ENCODE measurements at regions not wholly inside any gene's neighbourhood (a gene's known extent, or its start where the extent isn't known, plus 50 kb on each side); places are given as distances from the start of the nearest gene placed in this dataset.

GRCh38 chr1:55692726-55693125, 477.6 kb upstream of the USP24 start:
- TF ChIP-seq, protein P1, sequence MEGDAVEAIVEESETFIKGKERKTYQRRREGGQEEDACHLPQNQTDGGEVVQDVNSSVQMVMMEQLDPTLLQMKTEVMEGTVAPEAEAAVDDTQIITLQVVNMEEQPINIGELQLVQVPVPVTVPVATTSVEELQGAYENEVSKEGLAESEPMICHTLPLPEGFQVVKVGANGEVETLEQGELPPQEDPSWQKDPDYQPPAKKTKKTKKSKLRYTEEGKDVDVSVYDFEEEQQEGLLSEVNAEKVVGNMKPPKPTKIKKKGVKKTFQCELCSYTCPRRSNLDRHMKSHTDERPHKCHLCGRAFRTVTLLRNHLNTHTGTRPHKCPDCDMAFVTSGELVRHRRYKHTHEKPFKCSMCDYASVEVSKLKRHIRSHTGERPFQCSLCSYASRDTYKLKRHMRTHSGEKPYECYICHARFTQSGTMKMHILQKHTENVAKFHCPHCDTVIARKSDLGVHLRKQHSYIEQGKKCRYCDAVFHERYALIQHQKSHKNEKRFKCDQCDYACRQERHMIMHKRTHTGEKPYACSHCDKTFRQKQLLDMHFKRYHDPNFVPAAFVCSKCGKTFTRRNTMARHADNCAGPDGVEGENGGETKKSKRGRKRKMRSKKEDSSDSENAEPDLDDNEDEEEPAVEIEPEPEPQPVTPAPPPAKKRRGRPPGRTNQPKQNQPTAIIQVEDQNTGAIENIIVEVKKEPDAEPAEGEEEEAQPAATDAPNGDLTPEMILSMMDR (IDR thresholded peaks at IDR 0.05): no peak
- TF ChIP-seq POLR2A (IDR thresholded peaks at IDR 0.05) (no peak), POLR2AphosphoS5 (IDR thresholded peaks at IDR 0.05) (no peak)

All from suprapubic skin (tissue), 4 donors.